Activated T-cell treated with anti-CD3 and anti-CD28 coated beads, Interleukin-2, amount 50 U/mL, for 1 hour (primary cell): ENCODE measurements at regions not wholly inside any gene's neighbourhood (a gene's known extent, or its start where the extent isn't known, plus 50 kb on each side); places are given as distances from the start of the nearest gene placed in this dataset.

Source experiments
- DNase-seq: peaks from one replicate; pipeline ENCODE4 v3.0.0-alpha.2; 2020

GRCh38 chr12:110995615-110996014 is 75.2 kb upstream of the MYL2 start:
- no peak for DNase-seq

GRCh38 chr12:110995016-110995415 is 74.6 kb upstream of the MYL2 start:
- no peak for DNase-seq

- no peak for DNase-seq
Measured at GRCh38 chr12:110993434-110993833, 73.1 kb upstream of the MYL2 start.

- no peak for DNase-seq
Measured at GRCh38 chr12:110992909-110993308, 72.5 kb upstream of the MYL2 start.

GRCh38 chr12:110983811-110984210 is 63.4 kb upstream of the MYL2 start:
- no peak for DNase-seq

- DNase-seq: no peak
Measured at GRCh38 chr12:110972866-110973265, 52.5 kb upstream of the MYL2 start.

- DNase-seq: no peak
Measured at GRCh38 chr12:110971936-110972335, 51.6 kb upstream of the MYL2 start.

GRCh38 chr12:110971189-110971920 is 51.0 kb upstream of the MYL2 start:
- DNase-seq: no peak
